ENCODE measurements at regions not wholly inside any gene's neighbourhood (a gene's known extent, or its start where the extent isn't known, plus 50 kb on each side); places are given as distances from the start of the nearest gene placed in this dataset.

DNA sequence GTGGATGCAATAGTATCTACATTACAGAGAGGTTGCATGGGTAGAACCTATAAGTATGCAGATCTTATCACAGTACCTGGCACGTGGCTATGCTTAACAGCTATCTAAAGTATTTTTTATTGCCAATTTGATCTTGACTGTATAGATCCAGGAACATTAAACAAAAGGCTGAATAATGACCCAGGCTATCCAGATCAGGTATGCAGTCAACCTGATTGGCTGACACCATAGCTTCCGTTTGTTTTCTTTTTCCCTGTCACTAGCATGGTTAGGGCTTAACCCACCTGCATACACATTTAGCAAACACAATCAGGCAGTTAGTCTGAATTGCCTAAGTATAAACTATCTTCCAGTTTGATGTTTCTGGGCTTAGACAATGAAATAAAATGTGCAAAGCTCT, 264.9 kb upstream of the PLXNA2 start:
- CTCF ChIA-PET = no interaction called here
- Histone ChIP-seq H3K27me3 (ENCODE audit: control insufficient read depth, insufficient read depth, low read length) (no peaks in the 10 kb centered on the region), H3K36me3 (ENCODE audit: control insufficient read depth, insufficient read depth, low read length) (no peaks in the 10 kb centered on the region), H3K9me3 (ENCODE audit: control insufficient read depth, insufficient read depth, low read depth, low read length) (no peaks in the 10 kb centered on the region), H3K4me3 (ENCODE audit: low read depth in 2 of 2, low read length in 2 of 2) (no peak overlapping the region), H3K4me1 (ENCODE audit: control insufficient read depth, insufficient read depth, low read length) (no peaks in the 10 kb centered on the region), H3K27ac (ENCODE audit: low read length) (no peak overlapping the region)
- intact Hi-C loops (cut with micrococcal nuclease; ENCODE audit: unreplicated experiment) (no loop called here), in situ Hi-C loops (cut with HindIII; ENCODE audit: low pct_unique_long_range_greater_than_20kb, low sequenced_read_pairs) (no loop called here)
- no TSS peak for BruUV-seq (replicated peaks)
- POLR2A ChIA-PET = no interaction called here
- TF ChIP-seq, protein P1, sequence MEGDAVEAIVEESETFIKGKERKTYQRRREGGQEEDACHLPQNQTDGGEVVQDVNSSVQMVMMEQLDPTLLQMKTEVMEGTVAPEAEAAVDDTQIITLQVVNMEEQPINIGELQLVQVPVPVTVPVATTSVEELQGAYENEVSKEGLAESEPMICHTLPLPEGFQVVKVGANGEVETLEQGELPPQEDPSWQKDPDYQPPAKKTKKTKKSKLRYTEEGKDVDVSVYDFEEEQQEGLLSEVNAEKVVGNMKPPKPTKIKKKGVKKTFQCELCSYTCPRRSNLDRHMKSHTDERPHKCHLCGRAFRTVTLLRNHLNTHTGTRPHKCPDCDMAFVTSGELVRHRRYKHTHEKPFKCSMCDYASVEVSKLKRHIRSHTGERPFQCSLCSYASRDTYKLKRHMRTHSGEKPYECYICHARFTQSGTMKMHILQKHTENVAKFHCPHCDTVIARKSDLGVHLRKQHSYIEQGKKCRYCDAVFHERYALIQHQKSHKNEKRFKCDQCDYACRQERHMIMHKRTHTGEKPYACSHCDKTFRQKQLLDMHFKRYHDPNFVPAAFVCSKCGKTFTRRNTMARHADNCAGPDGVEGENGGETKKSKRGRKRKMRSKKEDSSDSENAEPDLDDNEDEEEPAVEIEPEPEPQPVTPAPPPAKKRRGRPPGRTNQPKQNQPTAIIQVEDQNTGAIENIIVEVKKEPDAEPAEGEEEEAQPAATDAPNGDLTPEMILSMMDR (IDR thresholded peaks at IDR 0.05) = no peak
- TF ChIP-seq POLR2AphosphoS5 (IDR thresholded peaks at IDR 0.05; ENCODE audit: low read depth, low read length) (no peak), SIN3A (IDR thresholded peaks at IDR 0.05; ENCODE audit: borderline replicate concordance, insufficient read depth, low read depth, low read length) (no peak), TCF7L2 (IDR thresholded peaks at IDR 0.05; ENCODE audit: low read depth, low read length) (no peak)
- TF ChIP-seq, protein P2, sequence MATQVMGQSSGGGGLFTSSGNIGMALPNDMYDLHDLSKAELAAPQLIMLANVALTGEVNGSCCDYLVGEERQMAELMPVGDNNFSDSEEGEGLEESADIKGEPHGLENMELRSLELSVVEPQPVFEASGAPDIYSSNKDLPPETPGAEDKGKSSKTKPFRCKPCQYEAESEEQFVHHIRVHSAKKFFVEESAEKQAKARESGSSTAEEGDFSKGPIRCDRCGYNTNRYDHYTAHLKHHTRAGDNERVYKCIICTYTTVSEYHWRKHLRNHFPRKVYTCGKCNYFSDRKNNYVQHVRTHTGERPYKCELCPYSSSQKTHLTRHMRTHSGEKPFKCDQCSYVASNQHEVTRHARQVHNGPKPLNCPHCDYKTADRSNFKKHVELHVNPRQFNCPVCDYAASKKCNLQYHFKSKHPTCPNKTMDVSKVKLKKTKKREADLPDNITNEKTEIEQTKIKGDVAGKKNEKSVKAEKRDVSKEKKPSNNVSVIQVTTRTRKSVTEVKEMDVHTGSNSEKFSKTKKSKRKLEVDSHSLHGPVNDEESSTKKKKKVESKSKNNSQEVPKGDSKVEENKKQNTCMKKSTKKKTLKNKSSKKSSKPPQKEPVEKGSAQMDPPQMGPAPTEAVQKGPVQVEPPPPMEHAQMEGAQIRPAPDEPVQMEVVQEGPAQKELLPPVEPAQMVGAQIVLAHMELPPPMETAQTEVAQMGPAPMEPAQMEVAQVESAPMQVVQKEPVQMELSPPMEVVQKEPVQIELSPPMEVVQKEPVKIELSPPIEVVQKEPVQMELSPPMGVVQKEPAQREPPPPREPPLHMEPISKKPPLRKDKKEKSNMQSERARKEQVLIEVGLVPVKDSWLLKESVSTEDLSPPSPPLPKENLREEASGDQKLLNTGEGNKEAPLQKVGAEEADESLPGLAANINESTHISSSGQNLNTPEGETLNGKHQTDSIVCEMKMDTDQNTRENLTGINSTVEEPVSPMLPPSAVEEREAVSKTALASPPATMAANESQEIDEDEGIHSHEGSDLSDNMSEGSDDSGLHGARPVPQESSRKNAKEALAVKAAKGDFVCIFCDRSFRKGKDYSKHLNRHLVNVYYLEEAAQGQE (IDR thresholded peaks at IDR 0.05; ENCODE audit: insufficient read depth in 1 of 2, low read depth in 2 of 2, low read length in 1 of 2) = no peak
- no peak for ATAC-seq
- no peak for DNase-seq (ENCODE audit: low read depth, low spot score)

DNA sequence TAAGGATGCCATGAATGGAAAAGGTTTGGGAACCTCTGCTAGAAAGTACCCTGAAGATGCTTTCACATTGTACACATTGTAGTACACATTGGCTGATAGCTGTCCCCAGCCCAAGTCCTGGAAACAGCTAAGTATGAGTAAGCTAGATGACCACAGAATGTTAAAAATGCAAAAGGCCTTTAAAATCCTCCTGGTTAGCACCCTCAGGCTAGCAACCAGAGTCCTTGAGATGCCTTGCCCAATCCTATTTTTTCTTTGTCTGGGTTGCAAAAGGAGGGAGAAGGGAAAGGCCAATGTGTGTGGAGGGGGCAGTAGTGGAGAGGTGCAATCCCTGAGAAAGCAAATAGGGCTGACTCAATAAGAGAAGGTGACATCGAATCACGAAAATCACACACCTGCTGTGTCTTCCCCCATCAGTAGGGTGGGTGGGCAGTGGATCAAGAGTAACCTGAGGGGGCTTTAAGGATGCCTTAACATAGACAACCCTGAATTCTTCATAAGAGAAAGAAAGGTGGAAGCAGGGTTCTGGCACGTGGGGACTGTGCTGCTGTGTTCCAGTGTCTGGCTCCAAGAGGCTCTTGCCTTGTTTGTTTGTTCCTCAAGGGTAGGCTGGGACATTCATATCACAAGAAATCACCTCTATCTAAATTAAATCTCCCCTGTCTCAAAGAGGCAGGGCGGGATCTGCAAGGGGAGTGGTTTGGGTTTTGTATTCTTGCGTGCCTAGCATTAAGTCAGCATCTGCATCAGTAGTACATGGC, 266.2 kb upstream of the PLXNA2 start:
- intact Hi-C loops (cut with micrococcal nuclease; ENCODE audit: unreplicated experiment) (no loop called here), in situ Hi-C loops (cut with HindIII; ENCODE audit: low pct_unique_long_range_greater_than_20kb, low sequenced_read_pairs) (no loop called here)
- TF ChIP-seq, protein P2 (IDR thresholded peaks at IDR 0.05; ENCODE audit: insufficient read depth in 1 of 2, low read depth in 2 of 2, low read length in 1 of 2) = no peak
- TF ChIP-seq, protein P1 (IDR thresholded peaks at IDR 0.05) = no peak
- TF ChIP-seq TCF7L2 (IDR thresholded peaks at IDR 0.05; ENCODE audit: low read depth, low read length) (no peak), POLR2AphosphoS5 (IDR thresholded peaks at IDR 0.05; ENCODE audit: low read depth, low read length) (no peak), SIN3A (IDR thresholded peaks at IDR 0.05; ENCODE audit: borderline replicate concordance, insufficient read depth, low read depth, low read length) (no peak)
- H3K27me3 ChIP-seq (ENCODE audit: control insufficient read depth, insufficient read depth, low read length) = no peaks in the 10 kb centered on the region
- no peaks in the 10 kb centered on the region for H3K4me1 ChIP-seq (ENCODE audit: control insufficient read depth, insufficient read depth, low read length)
- no peak overlapping the region for H3K4me3 ChIP-seq (ENCODE audit: low read depth in 2 of 2, low read length in 2 of 2)
- no peaks in the 10 kb centered on the region for H3K36me3 ChIP-seq (ENCODE audit: control insufficient read depth, insufficient read depth, low read length)
- DNase-seq (ENCODE audit: low read depth, low spot score) (no peak), ATAC-seq (no peak)
- H3K27ac ChIP-seq (ENCODE audit: low read length) = no peak overlapping the region
- H3K9me3 ChIP-seq (ENCODE audit: control insufficient read depth, insufficient read depth, low read depth, low read length) = no peaks in the 10 kb centered on the region
- ChIA-PET CTCF (no interaction called here), POLR2A (no interaction called here)
- no TSS peak for BruUV-seq (replicated peaks)
